K562 (cell line): ENCODE measurements at regions not wholly inside any gene's neighbourhood (a gene's known extent, or its start where the extent isn't known, plus 50 kb on each side); places are given as distances from the start of the nearest gene placed in this dataset.

ENCODE experiments used
- E2F8 ChIP-seq: fragments of 450-650 bp; IDR thresholded peaks from 2 replicates; pipeline ENCODE4 v1.7.1; 2018; ENCODE audit warnings: mild to moderate bottlenecking, low read depth; ENCODE audit not compliant: partially characterized antibody
- KLF16 ChIP-seq: IDR thresholded peaks from 2 replicates; pipeline ENCODE4 v1.6.1; 2016; ENCODE audit warnings: antibody characterized with exemption
- POLR2B ChIP-seq: fragments of 450-650 bp; IDR thresholded peaks from 2 replicates; pipeline ENCODE4 v1.6.1; 2018; ENCODE audit warnings: low read depth; ENCODE audit not compliant: partially characterized antibody
- TRIM25 ChIP-seq: fragments of 450-650 bp; IDR thresholded peaks from 2 replicates; pipeline ENCODE4 v1.7.0; 2016; ENCODE audit warnings: borderline replicate concordance
- ZC3H4 ChIP-seq: sonication (generic); formaldehyde crosslinking; IDR thresholded peaks from 2 replicates; pipeline ENCODE4 v1.9.0; 2021; ENCODE audit warnings: missing genetic modification reagents, borderline replicate concordance
- ZNF263 ChIP-seq: sonication (generic); formaldehyde crosslinking; IDR thresholded peaks from 2 replicates; pipeline ENCODE4 v1.8.0; 2022; ENCODE audit warnings: mild to moderate bottlenecking, missing genetic modification reagents, borderline replicate concordance
- ZNF551 ChIP-seq: fragments of 250-450 bp; sonication (Bioruptor Pico); IDR thresholded peaks from 2 replicates; pipeline ENCODE4 v1.5.0; 2021; ENCODE audit warnings: mild to moderate bottlenecking, moderate library complexity
- TF ChIP-seq, protein P1 (sequence below): sonication (generic); formaldehyde crosslinking; IDR thresholded peaks from 2 replicates; pipeline ENCODE4 v1.8.1; 2023; ENCODE audit warnings: mild to moderate bottlenecking, missing genetic modification reagents
- TF ChIP-seq, protein P2 (sequence below): sonication (generic); IDR thresholded peaks from 2 replicates; pipeline ENCODE4 v1.6.1; 2016

GRCh38 chr18:78666666-78667335 lies 312.8 kb upstream of the SALL3 start (continued):
- no peak for TF ChIP-seq E2F8
- no peak for TF ChIP-seq ZNF551 (CRISPR knock-in tag)
- TF ChIP-seq TRIM25 = no peak
- no peak for TF ChIP-seq ZNF263
- no peak for TF ChIP-seq KLF16
- no peak for TF ChIP-seq ZC3H4
- TF ChIP-seq, protein P1, sequence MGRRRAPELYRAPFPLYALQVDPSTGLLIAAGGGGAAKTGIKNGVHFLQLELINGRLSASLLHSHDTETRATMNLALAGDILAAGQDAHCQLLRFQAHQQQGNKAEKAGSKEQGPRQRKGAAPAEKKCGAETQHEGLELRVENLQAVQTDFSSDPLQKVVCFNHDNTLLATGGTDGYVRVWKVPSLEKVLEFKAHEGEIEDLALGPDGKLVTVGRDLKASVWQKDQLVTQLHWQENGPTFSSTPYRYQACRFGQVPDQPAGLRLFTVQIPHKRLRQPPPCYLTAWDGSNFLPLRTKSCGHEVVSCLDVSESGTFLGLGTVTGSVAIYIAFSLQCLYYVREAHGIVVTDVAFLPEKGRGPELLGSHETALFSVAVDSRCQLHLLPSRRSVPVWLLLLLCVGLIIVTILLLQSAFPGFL = no peak
- TF ChIP-seq POLR2B = no peak
- TF ChIP-seq, protein P2, sequence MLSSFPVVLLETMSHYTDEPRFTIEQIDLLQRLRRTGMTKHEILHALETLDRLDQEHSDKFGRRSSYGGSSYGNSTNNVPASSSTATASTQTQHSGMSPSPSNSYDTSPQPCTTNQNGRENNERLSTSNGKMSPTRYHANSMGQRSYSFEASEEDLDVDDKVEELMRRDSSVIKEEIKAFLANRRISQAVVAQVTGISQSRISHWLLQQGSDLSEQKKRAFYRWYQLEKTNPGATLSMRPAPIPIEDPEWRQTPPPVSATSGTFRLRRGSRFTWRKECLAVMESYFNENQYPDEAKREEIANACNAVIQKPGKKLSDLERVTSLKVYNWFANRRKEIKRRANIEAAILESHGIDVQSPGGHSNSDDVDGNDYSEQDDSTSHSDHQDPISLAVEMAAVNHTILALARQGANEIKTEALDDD = no peak
